HCT116 (cell line): ENCODE measurements at regions not wholly inside any gene's neighbourhood (a gene's known extent, or its start where the extent isn't known, plus 50 kb on each side); places are given as distances from the start of the nearest gene placed in this dataset.

ENCODE experiments used
- MAX ChIP-seq: IDR thresholded peaks from 2 replicates; pipeline ENCODE4 v1.6.1; 2012
- POLR2A ChIP-seq: IDR thresholded peaks from 2 replicates; pipeline ENCODE4 v1.7.0; 2011; ENCODE audit warnings: borderline replicate concordance; ENCODE audit not compliant: insufficient read depth, insufficient read length; ENCODE audit errors: extremely low read depth
- TF ChIP-seq, protein P1 (sequence below), 3 experiments: fragments of 200-600 bp in 1 of 3; sonication (generic) in 1 of 3; IDR thresholded peaks in 2 of 3; conservative IDR thresholded peaks in 1 of 3; 2 replicates each; pipeline ENCODE4 v1.5.1; 2012 to 2017; ENCODE audit warnings: low read depth in 2 of 3, low read length in 2 of 3, antibody characterized with exemption in 1 of 3, borderline replicate concordance in 1 of 3, control low read depth in 1 of 3, mild to moderate bottlenecking in 1 of 3, mixed read lengths in 1 of 3, mixed run types in 1 of 3, moderate library complexity in 1 of 3; ENCODE audit not compliant: insufficient read depth in 1 of 3

DNA sequence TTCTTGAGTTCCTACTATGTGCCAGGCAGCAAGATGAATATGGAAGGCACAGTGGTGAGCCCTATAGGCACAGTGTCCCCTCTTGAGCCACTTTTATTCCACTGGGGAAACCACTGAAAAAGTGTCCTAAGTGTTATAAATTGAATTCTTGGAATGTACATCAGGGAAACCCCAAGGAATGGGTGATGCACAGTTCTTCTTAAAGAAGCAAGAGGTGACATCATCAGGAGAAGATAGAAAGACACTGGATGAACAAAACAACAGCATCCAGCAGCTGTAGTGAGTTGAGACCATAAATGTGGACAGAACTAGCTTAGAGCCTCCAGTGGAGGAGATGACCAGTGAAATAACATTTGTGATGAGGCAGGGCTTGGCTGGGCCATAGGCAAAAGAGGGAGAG is 199.2 kb upstream of the ANKRD55 start:
- TF ChIP-seq POLR2A (no peak), MAX (no peak)
- TF ChIP-seq, protein P1, sequence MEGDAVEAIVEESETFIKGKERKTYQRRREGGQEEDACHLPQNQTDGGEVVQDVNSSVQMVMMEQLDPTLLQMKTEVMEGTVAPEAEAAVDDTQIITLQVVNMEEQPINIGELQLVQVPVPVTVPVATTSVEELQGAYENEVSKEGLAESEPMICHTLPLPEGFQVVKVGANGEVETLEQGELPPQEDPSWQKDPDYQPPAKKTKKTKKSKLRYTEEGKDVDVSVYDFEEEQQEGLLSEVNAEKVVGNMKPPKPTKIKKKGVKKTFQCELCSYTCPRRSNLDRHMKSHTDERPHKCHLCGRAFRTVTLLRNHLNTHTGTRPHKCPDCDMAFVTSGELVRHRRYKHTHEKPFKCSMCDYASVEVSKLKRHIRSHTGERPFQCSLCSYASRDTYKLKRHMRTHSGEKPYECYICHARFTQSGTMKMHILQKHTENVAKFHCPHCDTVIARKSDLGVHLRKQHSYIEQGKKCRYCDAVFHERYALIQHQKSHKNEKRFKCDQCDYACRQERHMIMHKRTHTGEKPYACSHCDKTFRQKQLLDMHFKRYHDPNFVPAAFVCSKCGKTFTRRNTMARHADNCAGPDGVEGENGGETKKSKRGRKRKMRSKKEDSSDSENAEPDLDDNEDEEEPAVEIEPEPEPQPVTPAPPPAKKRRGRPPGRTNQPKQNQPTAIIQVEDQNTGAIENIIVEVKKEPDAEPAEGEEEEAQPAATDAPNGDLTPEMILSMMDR (IDR thresholded peaks at IDR 0.05 in 2 of 3, conservative IDR thresholded peaks at IDR 0.05 in 1 of 3; ENCODE audit: borderline replicate concordance in 1 of 3, insufficient read depth in 1 of 3, low read depth in 2 of 3, low read length in 2 of 3) = no peak
